LoVo (cell line): ENCODE measurements at regions not wholly inside any gene's neighbourhood (a gene's known extent, or its start where the extent isn't known, plus 50 kb on each side); places are given as distances from the start of the nearest gene placed in this dataset.
"Not testable (repeated sequence)": the region's sequence is repeated elsewhere in the genome, so short reads cannot be mapped to it uniquely, and the experiment has no call there.

ENCODE experiments used
- DNase-seq: peaks from one replicate; pipeline ENCODE4 v3.0.0-alpha.2; 2016; ENCODE audit warnings: low spot score

DNA sequence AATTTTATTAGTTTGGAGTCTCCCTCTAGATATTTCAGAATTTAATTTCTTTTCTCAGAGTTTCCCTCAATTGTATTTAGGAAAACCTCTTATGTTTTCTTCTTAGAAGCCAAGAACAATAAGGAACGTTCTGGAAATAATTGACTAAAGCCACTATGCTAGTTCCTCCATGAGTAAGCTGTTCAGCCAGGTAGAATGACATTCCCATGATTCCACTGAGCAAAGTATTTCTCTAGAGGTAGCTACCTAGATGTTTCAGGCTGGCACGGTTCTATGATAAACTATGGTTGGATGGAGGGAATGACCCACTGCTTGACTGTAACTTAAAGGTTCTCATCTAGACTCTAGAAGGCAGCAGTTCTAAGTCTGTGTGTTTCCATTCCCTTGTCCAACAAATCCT, 62.4 kb downstream of the CLDN17 start:
- no peak for DNase-seq

DNA sequence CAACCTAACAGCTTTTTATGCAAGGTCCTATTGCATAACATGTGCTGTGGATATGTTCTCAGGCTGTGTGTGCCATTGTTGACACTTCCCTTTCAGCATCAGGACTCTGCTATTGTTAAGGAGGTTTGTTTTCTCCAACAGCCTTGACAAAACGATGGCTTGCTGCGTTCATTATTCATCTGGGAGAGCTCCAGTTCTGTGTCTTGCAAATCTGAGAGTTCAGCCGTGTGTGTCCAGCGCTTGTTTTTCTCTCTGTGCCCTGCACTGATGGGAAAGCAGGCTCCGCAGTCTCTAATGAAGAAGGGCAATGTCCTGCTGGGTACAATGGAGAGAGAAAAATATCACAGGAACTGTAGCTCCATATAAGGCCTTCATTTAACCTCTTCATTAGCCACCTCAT, 63.7 kb downstream of the CLDN17 start:
- DNase-seq, result no peak

DNA sequence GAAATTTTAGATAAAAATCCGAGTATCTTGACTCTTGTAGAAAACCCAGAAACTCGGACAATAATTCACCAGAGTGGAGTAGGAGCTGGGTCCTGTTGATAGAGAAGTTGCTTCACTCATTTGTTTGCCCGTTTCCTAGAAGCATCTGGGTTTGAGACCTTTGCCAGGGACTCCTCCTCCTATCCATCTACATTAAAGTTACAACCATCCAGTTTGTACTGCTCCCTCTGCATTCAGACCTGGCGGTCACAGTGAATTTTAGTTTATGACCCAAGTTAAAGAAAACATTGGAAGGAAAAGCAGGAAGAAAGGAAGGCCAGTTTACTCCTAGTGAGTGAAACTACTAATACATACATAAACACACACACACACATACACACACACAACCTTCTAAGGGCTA, 64.6 kb downstream of the CLDN17 start:
- no peak for DNase-seq

DNA sequence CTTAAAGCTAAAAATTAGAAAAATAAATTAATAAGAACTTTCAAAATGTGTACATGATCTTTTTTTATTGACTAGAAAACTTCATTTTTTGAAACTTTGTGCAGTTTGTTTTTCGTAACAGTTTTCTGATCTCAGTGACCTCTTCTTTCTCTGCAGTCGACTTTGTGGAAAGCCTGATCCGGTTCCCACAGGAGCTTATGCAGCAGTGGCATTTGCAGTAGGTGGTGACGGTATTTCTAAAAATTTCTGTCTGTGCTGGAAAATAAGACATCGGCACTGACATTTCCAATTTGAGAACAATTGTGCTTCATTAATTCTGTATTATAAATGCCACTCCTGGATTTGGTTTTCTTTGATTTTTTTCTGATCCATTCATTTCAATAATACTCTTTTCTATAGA, 68.8 kb downstream of the CLDN17 start:
- DNase-seq, result no peak

DNA sequence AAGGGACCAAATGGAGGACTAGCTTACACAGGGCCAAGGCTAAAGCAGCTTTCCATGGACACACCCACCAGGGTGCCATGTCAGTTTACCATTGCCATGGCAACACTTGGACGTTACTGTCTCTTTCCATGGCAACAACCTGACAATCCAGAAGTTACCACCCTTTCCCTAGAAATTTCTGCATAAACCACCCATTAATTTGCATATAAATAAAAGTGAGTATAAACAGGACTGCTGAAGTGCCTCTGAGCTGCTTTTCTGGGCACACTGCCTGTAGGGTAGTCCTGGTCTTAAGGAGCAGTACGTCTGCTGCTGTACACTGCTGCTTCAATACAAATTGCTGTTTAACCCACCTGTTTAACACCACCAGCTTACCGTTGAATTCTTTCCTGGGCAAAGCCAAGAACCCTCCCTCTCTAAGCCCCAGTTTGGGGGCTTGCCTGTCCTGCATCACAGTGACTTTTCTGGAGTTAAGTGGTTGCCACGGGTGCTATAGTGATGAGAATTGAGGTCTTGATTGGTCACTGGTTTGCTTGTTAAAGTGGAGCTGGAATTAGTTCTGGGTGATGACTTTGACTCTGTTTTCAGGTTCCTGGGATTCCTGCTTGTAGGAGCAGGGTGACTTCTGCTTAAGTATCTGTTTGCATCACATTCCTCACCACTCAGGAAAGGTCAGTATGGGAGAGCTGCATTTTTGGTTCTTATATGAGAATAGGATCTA, 83.2 kb downstream of the CLDN17 start:
- DNase-seq, result no peak

DNA sequence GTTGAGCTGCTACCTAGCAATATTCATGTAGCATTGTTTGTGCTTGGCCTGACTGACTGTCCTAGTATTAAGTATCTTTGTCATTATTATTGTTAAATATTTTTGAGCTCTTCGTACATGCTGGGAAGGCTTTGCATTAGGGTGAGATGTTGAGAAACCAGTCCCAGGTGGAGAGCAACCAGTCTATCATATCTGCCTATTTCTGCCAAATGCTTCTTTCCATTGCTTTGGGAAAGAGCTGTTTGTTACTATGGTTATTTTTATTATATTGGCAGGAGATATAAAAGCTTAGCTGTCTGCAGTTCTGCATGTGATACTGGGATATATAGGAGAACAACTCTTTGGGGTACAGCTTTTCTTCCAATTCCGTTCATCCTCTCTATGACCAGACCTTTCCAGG, 85.1 kb downstream of the CLDN17 start:
- DNase-seq, result no peak

DNA sequence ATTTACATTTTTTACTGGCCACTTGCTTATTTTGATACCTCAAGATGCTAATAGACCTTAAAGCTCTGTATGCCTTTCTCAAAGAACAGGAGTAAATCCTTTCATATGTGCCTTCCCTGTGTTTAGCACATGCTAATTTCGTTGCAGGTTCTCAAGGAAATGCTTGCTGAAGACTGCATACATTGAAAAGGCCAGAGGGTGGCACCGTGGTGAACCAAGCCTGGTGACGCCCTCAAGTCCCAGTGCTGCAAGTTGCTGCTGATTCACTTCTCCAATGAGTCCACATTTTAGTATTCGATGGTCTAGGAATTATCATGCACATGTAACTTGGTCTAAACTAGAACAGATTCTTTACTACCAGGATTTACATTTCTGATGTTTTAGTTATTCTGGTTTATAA, 94.1 kb downstream of the CLDN17 start:
- DNase-seq, result no peak

DNA sequence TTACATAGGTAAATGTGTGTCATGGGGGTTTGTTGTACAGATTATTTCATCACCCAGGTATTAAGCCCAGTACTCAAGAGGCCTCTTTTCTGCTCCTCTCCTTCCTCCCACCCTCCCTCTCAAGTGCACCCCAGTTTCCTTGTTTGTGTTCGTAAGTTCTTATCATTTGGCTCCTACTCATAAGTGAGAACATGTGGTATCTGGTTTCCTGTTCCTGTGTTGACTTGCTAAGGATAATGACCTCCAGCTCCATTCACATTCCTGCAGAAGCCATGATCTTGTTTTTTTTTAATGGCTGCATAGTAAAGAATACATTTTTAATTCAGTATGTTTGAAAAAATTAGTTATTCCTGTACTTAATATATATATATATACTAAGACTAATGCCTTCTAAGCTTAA, 107.7 kb downstream of the CLDN17 start:
- no peak for DNase-seq

DNA sequence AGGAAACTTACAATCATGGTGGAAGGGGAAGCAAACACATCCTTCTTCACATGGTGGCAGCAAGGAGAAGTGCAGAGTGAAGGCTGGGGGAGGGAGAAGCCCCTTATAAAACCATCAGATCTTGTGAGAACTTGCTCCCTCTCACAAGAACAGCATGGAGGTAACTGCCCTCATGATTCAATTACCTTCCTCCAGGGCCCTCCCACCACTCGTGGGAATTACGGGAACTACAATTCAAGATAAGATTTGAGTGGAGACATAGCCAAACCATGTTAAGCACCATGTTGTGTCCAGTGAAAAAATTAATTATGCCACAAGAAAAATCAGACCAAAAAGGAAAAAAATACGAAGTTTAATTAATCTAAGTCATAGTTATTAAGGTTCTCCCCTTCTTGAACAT, 109.5 kb downstream of the CLDN17 start:
- DNase-seq, result no peak

DNA sequence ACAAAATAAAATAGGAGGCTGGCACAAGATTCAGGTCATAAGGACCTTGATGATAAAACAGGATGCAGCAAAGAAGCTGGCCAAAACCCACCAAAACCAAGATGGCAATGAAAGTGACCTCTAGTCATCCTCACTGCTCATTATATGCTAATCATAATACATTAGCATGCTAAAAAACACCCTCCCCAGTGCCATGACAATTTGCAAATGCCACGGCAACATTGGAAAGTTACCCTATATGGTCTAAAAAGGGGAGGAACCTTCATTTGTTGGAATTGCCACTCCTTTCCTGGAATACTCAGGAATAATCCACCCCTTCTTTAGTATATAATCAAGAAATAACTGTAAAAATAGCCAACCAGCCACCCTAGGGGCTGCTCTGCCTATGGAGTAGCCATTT, 108.8 kb upstream of the GRIK1 start:
- DNase-seq, result no peak

DNA sequence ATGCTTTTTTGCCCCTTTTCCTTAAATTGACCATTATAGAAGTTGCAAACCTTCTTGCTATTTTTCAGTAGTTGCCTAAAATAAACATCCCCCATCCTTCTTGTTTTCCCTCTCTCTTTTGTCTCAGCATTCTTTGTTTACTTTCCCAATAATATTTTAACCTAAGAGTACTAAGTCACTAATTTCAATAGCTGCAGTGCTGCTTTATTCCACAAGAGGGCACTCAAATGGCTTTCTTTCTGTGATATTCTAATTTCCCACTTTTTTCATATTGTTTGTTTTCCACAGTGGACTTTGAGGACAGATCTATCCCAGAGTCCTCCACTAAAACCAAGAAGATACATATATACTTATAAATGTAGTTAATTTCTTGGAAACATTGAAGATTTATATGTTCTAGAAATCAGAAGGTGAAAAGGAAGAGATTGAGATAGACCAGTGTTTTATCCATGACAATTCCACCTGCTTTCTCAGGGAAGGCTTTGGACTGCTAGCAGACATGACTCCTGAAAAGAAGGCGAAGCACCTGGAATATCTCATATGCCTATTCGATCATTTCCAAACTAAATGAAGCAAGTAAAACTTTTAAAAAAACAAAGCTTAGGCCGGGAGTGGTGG, 104.8 kb upstream of the GRIK1 start:
- peak; percentile 41 for DNase-seq

DNA sequence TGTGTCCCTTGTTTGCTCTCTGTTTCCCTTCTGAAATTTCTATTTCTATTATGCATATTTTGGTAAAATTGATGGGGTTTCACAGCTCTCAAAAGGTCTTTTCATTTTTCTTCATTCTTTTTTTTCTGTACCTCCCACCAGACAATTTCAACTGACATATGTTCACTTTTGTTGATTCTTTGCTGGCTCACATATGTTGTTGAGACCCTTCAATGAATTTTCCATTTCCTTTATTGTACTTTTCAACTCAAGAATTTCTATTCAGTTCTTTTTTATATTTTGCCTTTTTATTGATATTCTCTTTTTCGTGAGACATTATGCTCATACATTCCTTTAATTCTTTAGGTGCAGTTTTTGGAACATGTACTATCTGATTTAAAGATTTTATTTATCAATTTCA, 102.6 kb upstream of the GRIK1 start:
- DNase-seq, result no peak

DNA sequence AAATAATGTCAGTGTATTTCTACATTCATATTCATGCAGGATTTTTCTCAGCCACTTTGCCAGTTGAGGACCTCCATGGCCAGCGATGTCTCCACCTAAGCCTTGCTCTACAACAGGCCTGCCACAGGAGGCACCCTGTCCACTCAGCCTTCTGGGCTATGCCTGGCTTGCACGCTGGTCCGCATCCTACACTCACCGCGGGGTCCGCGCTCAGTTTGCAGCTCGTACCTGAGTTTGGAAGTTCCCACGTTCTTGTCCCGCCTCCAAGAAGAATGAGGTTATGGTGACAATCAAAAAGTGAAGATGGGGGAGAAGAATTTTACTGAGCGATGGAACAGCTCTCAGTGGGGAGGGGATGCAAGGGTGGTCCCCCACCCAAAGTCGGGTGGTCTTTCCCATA, 93.6 kb upstream of the GRIK1 start:
- no peak for DNase-seq

DNA sequence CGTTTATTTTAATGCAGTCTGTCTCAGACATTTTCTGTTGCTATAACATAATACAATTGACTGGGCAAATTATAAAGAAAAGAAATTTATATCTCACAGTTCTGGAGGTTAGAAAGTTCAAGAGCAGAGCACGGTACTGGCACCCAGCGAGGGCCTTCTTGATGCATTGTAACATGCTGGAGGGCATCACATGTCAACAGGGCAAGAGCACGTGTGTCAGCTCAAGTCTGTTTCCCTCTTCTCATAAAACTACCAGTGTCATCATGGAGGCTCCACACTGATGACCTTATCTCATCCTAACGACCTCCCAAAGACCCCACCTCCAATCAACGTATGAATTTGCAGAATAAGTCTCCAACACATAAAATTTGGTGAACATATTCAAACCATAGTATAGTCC, 90.6 kb upstream of the GRIK1 start:
- DNase-seq, result no peak

DNA sequence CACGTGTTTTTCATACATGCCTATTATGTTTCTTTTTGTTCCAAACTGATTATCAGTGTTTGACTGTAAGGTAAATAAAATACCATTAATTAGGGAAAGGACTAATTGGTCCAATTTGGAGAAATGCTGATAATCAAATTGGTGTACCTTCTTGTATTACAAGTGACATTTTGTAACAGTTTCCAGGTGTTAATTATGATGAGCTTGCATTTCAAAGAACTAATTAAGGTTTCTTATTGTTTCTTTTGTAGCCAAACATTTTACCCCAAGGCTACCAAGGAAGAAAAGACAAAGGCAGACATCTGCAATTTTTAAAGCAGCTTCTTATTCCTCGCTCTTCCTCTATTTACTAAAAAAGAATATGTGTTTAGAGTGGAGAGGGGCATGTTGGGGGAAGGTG, 88.7 kb upstream of the GRIK1 start:
- no peak for DNase-seq

DNA sequence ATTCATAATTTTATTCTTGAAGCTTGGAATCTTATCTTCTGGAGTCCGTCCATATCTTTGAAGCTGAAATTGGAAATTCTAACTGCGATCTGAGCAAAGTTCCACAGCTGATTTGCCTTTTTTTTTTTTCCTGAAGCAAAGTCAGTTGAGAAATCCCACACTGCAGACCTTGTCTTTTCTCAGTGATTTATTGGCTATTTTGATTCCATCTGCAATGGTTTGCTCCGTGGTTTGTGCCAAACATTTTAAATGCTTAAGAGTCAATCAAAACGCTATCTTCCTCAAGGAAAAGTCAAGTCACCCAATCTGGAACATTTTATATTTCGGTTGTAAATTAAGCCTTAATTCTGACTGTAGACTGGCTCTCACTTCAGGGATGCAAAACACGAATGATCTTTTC, 88.2 kb upstream of the GRIK1 start:
- DNase-seq, result no peak

DNA sequence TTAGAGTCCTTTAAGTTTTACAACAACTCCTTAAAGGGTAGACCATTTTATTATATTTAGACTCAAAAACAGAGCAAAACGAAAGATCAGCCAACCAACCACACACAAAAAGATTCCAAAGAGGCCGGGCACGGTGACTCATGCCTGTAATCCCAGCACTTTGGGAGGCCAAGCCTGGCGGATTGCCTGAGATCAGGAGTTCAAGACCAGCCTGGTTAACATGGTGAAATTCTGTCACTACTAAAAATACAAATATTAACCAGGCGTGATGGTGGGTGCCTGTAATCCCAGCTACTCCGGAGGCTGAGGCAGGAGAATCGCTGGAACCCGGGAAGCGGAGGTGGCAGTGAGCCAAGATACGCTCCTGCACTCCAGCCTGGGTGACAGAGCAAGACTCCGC, 83.3 kb upstream of the GRIK1 start:
- DNase-seq, result not testable (repeated sequence)

DNA sequence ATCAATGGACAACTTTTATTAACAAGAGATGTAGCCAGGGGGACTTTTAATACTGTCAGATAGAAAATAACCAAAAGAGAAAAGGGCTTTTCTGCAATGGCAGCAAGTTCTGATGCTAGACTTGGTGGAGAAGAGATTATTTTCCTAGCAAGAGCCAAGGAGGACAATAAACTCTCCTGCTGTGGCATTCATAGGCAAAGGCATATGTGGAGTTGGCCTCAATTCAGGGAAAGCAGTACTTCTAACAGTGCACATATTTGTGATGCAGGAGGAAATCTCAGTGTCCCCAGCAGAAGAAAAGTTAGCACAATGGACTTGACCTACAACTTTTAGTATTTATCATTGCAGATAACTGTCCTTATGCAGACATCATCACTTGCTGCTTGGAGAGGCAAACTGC, 75.1 kb upstream of the GRIK1 start:
- DNase-seq, result no peak

DNA sequence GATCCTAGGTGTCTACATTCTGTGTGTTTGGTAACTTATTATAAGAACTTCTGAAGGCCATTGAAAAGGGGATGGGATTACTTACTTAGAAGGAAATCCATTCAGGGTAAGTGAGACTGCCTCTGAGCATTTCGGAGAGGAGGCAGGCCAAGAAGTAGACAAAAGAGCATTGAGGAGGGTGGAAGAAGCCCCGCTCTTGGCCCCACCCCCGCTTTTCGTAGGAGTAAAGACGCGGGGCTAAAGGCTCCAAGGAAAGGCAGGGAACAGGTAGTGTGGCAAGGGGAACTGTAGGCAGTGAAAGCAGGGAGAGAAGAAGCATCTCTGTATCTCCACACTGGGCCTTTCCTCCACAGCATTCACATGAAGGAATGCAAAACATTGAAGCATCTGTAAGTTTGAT, 51.8 kb upstream of the GRIK1 start:
- no peak for DNase-seq

DNA sequence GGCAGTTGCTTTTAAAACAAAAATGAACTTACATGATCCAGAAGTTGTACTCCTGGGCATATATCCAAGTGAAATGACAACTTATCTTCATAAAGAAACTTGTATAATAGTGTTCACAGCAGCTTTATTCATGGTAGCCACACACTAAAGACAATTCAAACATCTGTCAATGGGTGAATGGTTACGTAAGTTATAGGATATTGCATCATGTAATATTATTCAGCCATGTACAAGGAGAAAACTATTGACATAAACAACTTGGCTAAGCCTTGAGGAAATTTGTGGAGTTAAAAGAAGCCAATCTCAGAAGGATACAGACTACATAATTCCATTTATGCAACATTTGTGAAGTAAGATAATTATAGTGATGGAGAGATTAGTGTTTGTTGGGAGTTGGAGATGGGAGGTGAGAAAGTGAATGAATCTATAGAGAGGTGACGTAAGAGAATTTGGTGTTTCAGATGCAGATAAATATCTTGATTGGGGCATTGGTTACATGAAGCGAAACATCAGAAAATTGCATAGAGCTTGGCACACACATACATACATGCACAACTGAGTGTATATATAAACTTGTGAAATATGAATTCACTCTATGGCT, 49.9 kb upstream of the GRIK1 start:
- DNase-seq, result no peak
